Uterus (tissue), 2 donors: ENCODE measurements at regions not wholly inside any gene's neighbourhood (a gene's known extent, or its start where the extent isn't known, plus 50 kb on each side); places are given as distances from the start of the nearest gene placed in this dataset.

ENCODE experiments used
- POLR2A ChIP-seq, 2 donors: fragments of 450-650 bp; IDR thresholded peaks; one replicate each; pipeline ENCODE4 v1.6.1; 2016; ENCODE audit warnings: antibody characterized with exemption in 2 of 2, mild to moderate bottlenecking in 1 of 2, moderate library complexity in 1 of 2
- TF ChIP-seq, protein P1 (sequence below), 4 experiments: fragments of 200-600 bp in 2 of 4; fragments of 450-650 bp in 2 of 4; sonication (generic) in 2 of 4; IDR thresholded peaks; one replicate each; pipeline ENCODE4 v1.5.1; 2016 to 2019; ENCODE audit warnings: antibody characterized with exemption in 4 of 4, mild to moderate bottlenecking in 2 of 4, moderate library complexity in 1 of 4

DNA sequence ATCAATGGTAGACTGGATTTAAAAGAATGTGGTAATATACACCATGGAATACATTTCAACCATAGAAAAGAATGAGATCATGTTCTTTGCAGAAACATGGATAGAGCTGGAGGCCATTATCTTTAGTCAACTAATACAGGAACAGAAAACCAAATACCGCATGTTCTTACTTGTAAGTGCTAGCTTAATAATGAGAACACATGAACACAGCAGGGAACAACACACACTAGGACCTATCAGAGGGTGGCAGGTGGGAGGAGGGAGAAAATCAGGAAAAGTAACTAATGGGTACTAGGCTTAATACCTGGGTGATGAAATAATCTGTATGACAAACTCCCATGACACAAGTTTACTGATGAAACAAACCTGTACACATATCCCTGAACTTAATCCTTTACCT, 1435.2 kb downstream of the REEP3 start:
- TF ChIP-seq, protein P1, sequence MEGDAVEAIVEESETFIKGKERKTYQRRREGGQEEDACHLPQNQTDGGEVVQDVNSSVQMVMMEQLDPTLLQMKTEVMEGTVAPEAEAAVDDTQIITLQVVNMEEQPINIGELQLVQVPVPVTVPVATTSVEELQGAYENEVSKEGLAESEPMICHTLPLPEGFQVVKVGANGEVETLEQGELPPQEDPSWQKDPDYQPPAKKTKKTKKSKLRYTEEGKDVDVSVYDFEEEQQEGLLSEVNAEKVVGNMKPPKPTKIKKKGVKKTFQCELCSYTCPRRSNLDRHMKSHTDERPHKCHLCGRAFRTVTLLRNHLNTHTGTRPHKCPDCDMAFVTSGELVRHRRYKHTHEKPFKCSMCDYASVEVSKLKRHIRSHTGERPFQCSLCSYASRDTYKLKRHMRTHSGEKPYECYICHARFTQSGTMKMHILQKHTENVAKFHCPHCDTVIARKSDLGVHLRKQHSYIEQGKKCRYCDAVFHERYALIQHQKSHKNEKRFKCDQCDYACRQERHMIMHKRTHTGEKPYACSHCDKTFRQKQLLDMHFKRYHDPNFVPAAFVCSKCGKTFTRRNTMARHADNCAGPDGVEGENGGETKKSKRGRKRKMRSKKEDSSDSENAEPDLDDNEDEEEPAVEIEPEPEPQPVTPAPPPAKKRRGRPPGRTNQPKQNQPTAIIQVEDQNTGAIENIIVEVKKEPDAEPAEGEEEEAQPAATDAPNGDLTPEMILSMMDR (IDR thresholded peaks at IDR 0.05), result no peak
- no peak for TF ChIP-seq POLR2A (IDR thresholded peaks at IDR 0.05)
